ENCODE measurements at regions not wholly inside any gene's neighbourhood (a gene's known extent, or its start where the extent isn't known, plus 50 kb on each side); places are given as distances from the start of the nearest gene placed in this dataset.

DNA sequence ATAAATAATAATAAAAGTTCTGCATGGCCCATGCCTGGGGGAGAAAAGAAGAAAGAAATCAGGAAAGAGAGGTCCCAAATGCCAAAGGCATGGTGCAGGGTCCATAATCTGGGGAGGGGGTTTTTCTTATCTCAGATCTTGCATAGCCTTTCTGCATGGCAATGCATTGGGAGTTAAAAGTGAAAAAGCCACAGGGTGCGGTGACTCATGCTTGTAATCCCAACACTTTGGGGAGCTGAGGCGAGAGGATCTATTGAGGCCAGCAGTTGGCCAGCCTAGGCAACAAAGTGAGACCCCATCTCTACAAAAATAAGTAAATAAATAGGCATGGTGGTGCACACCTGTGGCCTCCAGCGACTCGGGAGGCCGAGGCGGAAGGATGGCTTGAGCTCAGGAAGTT, 76.8 kb upstream of the GATA2 start:
- Mint-ChIP-seq H3K4me3 (no peak overlapping the region), H3K4me1 (peaks cover 18% of the 10 kb centered on the region), H3K36me3 (no peaks in the 10 kb centered on the region), H3K9me3 (no peaks in the 10 kb centered on the region), H3K27me3 (peaks cover 22% of the 10 kb centered on the region), H3K27ac (no peak overlapping the region)
- no peak for DNase-seq

GRCh38 chr3:128568602-128569490, 75.8 kb upstream of the GATA2 start:
- Mint-ChIP-seq H3K9me3 (no peaks in the 10 kb centered on the region), H3K36me3 (no peaks in the 10 kb centered on the region), H3K4me1 (peaks cover 15% of the 10 kb centered on the region)

DNA sequence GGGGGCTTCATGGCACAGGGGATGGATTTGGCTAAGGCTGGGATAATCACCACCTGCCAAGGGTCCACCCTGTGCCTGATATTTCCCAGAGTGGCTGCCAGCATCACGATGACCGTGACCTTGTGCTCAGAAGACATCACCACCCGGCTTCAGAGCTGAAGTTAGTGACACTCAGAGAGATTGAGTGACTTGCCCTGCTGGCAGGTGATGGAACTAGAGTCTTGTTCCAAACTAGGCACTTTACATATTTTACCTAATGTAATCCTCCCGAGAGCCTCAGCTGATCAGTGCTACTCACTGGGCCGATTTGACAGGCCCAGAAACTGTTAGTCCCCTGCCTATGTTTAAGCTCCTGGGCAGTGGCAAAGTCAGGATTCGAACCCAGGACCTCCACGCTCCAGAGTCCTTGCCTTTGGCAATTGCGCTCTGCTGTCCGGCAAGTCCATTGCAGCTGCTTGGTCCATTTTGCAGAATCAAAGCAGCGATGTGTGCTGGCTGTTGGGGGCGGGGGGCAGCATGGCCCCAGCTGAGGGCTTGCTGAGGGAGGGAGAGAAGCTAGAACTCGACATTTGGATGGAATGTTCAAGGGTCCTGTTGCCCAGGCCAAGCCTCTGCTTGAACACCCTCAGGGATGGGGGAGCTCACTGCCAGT, 74.8 kb upstream of the GATA2 start:
- Mint-ChIP-seq H3K4me3 (no peak overlapping the region), H3K27me3 (peaks cover 8% of the 10 kb centered on the region), H3K9me3 (no peaks in the 10 kb centered on the region), H3K4me1 (peaks cover 6% of the 10 kb centered on the region), H3K27ac (no peak overlapping the region), H3K36me3 (no peaks in the 10 kb centered on the region)
- no peak for DNase-seq

More at GRCh38 chr3:128568602-128569490, 75.8 kb upstream of the GATA2 start:
- Mint-ChIP-seq H3K27me3 (peaks cover 13% of the 10 kb centered on the region), H3K4me3 (no peak overlapping the region), H3K27ac (no peak overlapping the region)
- no peak for DNase-seq

DNA sequence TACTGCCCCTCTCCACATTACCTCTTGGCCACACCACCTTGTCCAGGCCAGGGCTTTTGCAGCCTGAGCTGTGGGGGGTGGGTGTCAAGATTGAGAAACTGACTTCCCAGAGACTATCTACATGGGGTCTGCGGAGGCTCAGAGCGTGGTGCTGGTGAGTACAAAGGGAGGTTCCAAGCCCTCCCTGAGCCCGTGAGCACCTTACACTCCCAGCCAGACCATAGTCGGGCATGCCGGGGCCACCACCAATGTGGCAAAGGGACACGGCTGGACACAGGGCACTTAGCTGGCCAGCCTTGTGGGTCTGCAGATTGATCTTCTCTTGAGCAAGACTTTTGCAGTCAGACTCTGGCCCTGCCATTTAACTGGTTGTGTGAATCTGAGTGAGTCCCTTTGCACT, 74.1 kb upstream of the GATA2 start:
- peaks cover 8% of the 10 kb centered on the region for H3K27me3 Mint-ChIP-seq
- no peaks in the 10 kb centered on the region for H3K36me3 Mint-ChIP-seq
- H3K27ac Mint-ChIP-seq: no peak overlapping the region
- no peaks in the 10 kb centered on the region for H3K4me1 Mint-ChIP-seq
- DNase-seq: no peak
- H3K4me3 Mint-ChIP-seq: no peak overlapping the region
- H3K9me3 Mint-ChIP-seq: no peaks in the 10 kb centered on the region

DNA sequence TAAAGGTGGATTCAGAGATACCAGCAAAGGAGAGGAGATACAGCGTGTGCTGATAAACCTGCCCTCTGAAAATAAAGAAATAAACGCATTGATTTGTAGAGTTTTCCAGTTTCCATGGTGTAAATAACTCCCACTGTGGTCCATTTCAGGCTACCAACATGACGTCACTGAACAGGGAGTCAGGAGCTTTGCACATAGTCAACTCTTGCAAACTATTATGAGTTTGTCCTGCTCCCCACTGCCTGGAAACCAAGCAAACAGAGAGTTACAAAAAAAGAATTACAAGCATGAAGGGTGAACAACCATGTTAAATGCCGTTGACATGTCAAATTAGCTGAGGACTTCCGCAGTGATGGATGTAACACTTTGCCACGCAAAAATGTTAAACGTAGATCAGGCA, 70.4 kb upstream of the GATA2 start:
- peaks cover 6% of the 10 kb centered on the region for H3K4me1 Mint-ChIP-seq
- H3K36me3 Mint-ChIP-seq: no peaks in the 10 kb centered on the region
- peaks cover 21% of the 10 kb centered on the region for H3K27me3 Mint-ChIP-seq
- no peak overlapping the region for H3K4me3 Mint-ChIP-seq
- no peak for DNase-seq
- no peak overlapping the region for H3K27ac Mint-ChIP-seq
- no peaks in the 10 kb centered on the region for H3K9me3 Mint-ChIP-seq

DNA sequence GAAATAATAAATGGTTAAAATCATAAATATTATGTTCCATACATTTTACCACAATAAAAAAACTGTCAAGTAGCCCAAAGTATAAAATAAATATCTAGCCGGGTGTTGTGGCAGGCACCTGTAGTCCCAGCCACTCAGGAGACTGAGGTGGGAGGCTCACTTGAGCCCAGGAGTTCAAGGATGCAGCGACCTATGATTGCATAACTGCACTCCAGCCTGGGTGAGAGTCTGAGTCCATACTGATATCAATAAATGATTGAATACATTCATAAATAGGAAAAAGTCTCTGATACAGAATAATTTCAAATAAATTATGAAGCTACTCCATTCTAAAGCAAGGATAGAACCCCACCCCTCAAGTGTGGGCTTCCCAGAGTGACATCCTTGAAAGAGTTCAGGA, 68.5 kb upstream of the GATA2 start:
- no peak overlapping the region for H3K4me3 Mint-ChIP-seq
- H3K27ac Mint-ChIP-seq: no peak overlapping the region
- H3K4me1 Mint-ChIP-seq: peaks cover 6% of the 10 kb centered on the region
- H3K36me3 Mint-ChIP-seq: no peaks in the 10 kb centered on the region
- H3K9me3 Mint-ChIP-seq: no peaks in the 10 kb centered on the region
- DNase-seq: no peak
- H3K27me3 Mint-ChIP-seq: peaks cover 36% of the 10 kb centered on the region

DNA sequence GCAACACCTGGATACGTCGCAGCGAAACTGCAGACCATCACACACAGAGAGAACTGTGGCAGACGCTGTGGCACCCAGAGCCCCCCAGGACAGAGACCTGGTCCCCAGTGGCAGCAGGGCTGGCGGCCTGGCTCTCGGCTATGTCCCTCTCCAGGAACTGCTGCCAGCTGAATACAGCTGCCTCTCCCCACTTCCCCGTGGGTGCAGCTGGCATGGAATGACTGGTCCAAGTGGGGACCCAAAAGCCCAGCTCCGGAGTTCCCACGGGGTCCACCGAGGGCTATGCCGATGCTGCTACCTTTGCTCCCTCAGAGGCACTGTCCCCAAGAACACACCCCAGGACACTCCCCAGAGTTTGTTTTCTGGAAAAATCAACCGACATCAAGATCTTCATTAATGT, 67.8 kb upstream of the GATA2 start:
- Mint-ChIP-seq H3K36me3 (no peaks in the 10 kb centered on the region), H3K27me3 (peaks cover 42% of the 10 kb centered on the region), H3K4me3 (no peak overlapping the region), H3K9me3 (no peaks in the 10 kb centered on the region), H3K27ac (no peak overlapping the region), H3K4me1 (peaks cover 6% of the 10 kb centered on the region)
- DNase-seq: no peak

- H3K27ac Mint-ChIP-seq: no peak overlapping the region
- DNase-seq: no peak
- no peak overlapping the region for H3K4me3 Mint-ChIP-seq
- H3K4me1 Mint-ChIP-seq: peaks cover 6% of the 10 kb centered on the region
- H3K36me3 Mint-ChIP-seq: no peaks in the 10 kb centered on the region
- no peaks in the 10 kb centered on the region for H3K9me3 Mint-ChIP-seq
- peaks cover 47% of the 10 kb centered on the region for H3K27me3 Mint-ChIP-seq
Observed at GRCh38 chr3:128559486-128560225, 66.7 kb upstream of the GATA2 start.

GRCh38 chr3:128557531-128558280, 64.7 kb upstream of the GATA2 start:
- no peak for DNase-seq
- H3K9me3 Mint-ChIP-seq: no peaks in the 10 kb centered on the region
- H3K4me1 Mint-ChIP-seq: peaks cover 6% of the 10 kb centered on the region
- H3K27ac Mint-ChIP-seq: no peak overlapping the region
- H3K27me3 Mint-ChIP-seq: peaks cover 65% of the 10 kb centered on the region
- no peaks in the 10 kb centered on the region for H3K36me3 Mint-ChIP-seq
- no peak overlapping the region for H3K4me3 Mint-ChIP-seq

- peaks cover 6% of the 10 kb centered on the region for H3K4me1 Mint-ChIP-seq
- no peak overlapping the region for H3K4me3 Mint-ChIP-seq
- no peak for DNase-seq
- no peaks in the 10 kb centered on the region for H3K36me3 Mint-ChIP-seq
- no peak overlapping the region for H3K27ac Mint-ChIP-seq
- H3K27me3 Mint-ChIP-seq: peaks cover 73% of the 10 kb centered on the region
- no peaks in the 10 kb centered on the region for H3K9me3 Mint-ChIP-seq
Observed at GRCh38 chr3:128556907-128557306, 63.9 kb upstream of the GATA2 start.

DNA sequence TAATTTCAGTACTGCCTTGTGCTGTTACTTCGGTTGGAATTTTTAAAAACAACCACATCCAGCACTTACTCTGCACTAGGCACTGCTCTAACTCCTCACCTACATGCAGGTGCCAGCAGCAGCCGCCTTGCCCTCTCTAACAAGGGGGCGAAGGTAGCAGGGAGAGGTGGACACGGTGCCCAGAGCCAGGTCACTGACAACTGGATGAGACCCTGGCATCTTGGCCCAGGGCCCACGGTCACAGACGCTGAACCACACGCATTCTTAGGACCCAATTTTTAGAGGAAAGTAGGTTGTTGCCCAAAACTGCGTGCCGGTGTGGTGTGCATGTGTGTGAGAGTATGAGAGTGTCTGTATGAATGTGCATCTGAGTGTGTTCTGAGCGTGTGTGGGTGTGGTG, 63.4 kb upstream of the GATA2 start:
- no peak for DNase-seq
- Mint-ChIP-seq H3K4me1 (peaks cover 6% of the 10 kb centered on the region), H3K27me3 (peaks cover 74% of the 10 kb centered on the region), H3K27ac (no peak overlapping the region), H3K4me3 (no peak overlapping the region), H3K36me3 (no peaks in the 10 kb centered on the region), H3K9me3 (no peaks in the 10 kb centered on the region)

GRCh38 chr3:128555841-128556240, 62.8 kb upstream of the GATA2 start:
- Mint-ChIP-seq H3K27me3 (peaks cover 76% of the 10 kb centered on the region), H3K9me3 (no peaks in the 10 kb centered on the region), H3K27ac (no peak overlapping the region), H3K4me3 (no peak overlapping the region), H3K4me1 (peaks cover 6% of the 10 kb centered on the region), H3K36me3 (no peaks in the 10 kb centered on the region)
- no peak for DNase-seq

DNA sequence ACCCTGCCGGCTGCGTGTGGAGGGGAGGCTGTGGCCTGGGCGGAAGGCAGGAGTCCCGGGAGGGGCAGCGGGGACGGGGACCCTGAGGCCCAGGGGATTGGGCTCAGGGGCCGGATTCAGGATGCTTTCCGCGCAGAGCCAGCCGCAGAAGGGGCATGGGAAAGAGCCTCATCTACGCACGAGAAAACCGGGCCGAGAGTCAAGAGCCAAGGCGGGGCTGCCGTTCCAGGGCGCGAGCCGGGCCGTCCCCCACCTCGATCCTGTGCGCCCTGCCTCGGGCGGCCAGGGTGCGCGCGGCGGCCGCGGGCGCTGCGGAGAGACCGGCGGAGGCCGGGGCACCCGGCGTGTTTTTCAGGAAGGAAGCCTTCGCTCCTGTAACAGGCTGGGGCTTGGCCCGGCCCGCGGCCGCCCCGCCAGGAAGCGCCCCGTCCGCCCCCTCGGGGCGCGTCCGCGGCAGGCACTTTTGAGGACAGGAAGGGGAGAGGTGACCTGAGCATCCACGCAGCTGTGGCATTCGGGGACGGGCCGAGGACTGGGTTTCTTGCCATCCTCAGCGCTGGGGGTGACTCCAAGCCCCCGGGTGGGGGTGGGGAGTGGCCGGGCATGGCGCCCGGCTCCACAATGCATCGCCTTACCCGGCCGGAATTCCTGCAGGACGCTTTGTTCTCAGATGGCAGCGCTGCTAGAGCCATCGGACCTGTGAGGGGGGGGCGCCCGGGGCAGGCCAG, 62.3 kb upstream of the GATA2 start:
- Mint-ChIP-seq H3K4me3 (no peak overlapping the region), H3K36me3 (no peaks in the 10 kb centered on the region), H3K4me1 (peaks cover 6% of the 10 kb centered on the region), H3K27me3 (peaks cover 77% of the 10 kb centered on the region), H3K9me3 (no peaks in the 10 kb centered on the region), H3K27ac (no peak overlapping the region)
- DNase-seq: peak; percentile 11

DNA sequence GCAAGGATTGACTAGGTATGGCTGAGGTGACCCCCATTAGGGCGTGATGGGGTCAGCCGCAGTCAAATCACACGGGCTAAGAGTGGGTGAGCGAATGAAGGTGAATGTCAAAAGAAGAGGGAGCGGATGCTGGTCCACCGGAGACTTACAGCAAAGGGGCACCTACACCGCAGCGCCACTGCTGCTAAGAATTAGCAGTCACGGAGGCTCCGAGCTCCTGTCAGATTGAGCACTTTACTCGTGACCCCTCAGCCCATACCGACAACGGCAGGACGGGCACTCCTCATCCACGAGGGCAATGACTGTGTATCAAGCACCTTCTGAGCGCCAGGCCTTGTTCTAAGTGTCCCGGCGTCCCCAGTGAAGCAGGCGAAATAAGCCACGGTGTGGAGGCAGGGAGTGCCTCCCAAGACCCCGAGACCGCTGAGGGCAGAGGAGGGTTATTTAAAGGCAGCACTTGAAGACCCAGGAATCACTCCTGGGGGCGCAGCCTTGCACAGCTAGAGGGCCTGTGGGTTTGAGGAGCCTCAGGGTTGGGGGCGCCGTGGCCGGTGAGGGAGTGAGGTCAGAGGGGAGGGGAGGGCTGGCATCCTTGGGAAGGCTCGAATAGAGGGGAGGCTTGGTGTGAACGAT, 61.6 kb upstream of the GATA2 start:
- no peak for DNase-seq
- peaks cover 77% of the 10 kb centered on the region for H3K27me3 Mint-ChIP-seq
- no peak overlapping the region for H3K4me3 Mint-ChIP-seq
- peaks cover 3% of the 10 kb centered on the region for H3K4me1 Mint-ChIP-seq
- H3K27ac Mint-ChIP-seq: no peak overlapping the region
- no peaks in the 10 kb centered on the region for H3K9me3 Mint-ChIP-seq
- H3K36me3 Mint-ChIP-seq: no peaks in the 10 kb centered on the region
